ENCODE measurements at regions not wholly inside any gene's neighbourhood (a gene's known extent, or its start where the extent isn't known, plus 50 kb on each side); places are given as distances from the start of the nearest gene placed in this dataset.
A peak's percentile ranks its signal among the peaks of the same experiment; 100 is the strongest.
"Not testable (repeated sequence)": the region's sequence is repeated elsewhere in the genome, so short reads cannot be mapped to it uniquely, and the experiment has no call there.

- DNase-seq: no peak
Measured at GRCh38 chr2:210963386-210963785, 407.0 kb downstream of the CPS1 start.

GRCh38 chr2:210964141-210964764, 407.9 kb downstream of the CPS1 start:
- no peak for DNase-seq

- no peak for DNase-seq
Measured at GRCh38 chr2:210965472-210965871, 409.1 kb downstream of the CPS1 start.

- no peak for DNase-seq
Measured at GRCh38 chr2:210966330-210966729, 409.9 kb downstream of the CPS1 start.

- DNase-seq: no peak
Measured at GRCh38 chr2:210971431-210971830, 415.0 kb downstream of the CPS1 start.

GRCh38 chr2:210986806-210987205, 430.4 kb downstream of the CPS1 start:
- not testable (repeated sequence) for DNase-seq

GRCh38 chr2:210991107-210991506, 434.7 kb downstream of the CPS1 start:
- no peak for DNase-seq

- DNase-seq: no peak
Measured at GRCh38 chr2:210994104-210994503, 437.7 kb downstream of the CPS1 start.

- DNase-seq: no peak
Measured at GRCh38 chr2:210997373-210997772, 441.0 kb downstream of the CPS1 start.

GRCh38 chr2:210998334-210998733, 441.9 kb downstream of the CPS1 start:
- no peak for DNase-seq

- no peak for DNase-seq
Measured at GRCh38 chr2:211014376-211014775, 458.0 kb downstream of the CPS1 start.

GRCh38 chr2:211014906-211015305, 458.5 kb downstream of the CPS1 start:
- DNase-seq: no peak

GRCh38 chr2:211025089-211025488, 468.7 kb downstream of the CPS1 start:
- not testable (repeated sequence) for DNase-seq

- DNase-seq: no peak
Measured at GRCh38 chr2:211026109-211026508, 469.7 kb downstream of the CPS1 start.

GRCh38 chr2:211027976-211028375, 471.6 kb downstream of the CPS1 start:
- DNase-seq: no peak

- DNase-seq: peak in 1 of 2 experiments; percentile 42
Measured at GRCh38 chr2:211033765-211034164, 477.4 kb downstream of the CPS1 start.

GRCh38 chr2:211035548-211036185, 479.3 kb downstream of the CPS1 start:
- DNase-seq: peak; percentile 7 to 44

GRCh38 chr2:211045025-211045424, 488.6 kb downstream of the CPS1 start:
- DNase-seq: no peak

- no peak for DNase-seq
Measured at GRCh38 chr2:211049321-211050018, 493.1 kb downstream of the CPS1 start.

- peak in 1 of 2 experiments; percentile 12 for DNase-seq
Measured at GRCh38 chr2:211055438-211055837, 499.0 kb downstream of the CPS1 start.

- DNase-seq: no peak
Measured at GRCh38 chr2:211061612-211062296, 505.4 kb downstream of the CPS1 start.

GRCh38 chr2:211062297-211062612, 505.9 kb downstream of the CPS1 start:
- DNase-seq: no peak

GRCh38 chr2:211067029-211067428, 510.6 kb downstream of the CPS1 start:
- no peak for DNase-seq
